IMR-90 (cell line): ENCODE measurements at regions not wholly inside any gene's neighbourhood (a gene's known extent, or its start where the extent isn't known, plus 50 kb on each side); places are given as distances from the start of the nearest gene placed in this dataset.

Experiments used
- ATAC-seq: fragments of 200-7000 bp; cut with Tn5 transposase; 2 replicates; pipeline ENCODE4 v1.9.1; 2020; ENCODE audit warnings: low read depth, mild to moderate bottlenecking, moderate library complexity
- BruUV-seq: library from RNA; stranded (reverse); fragments of 400-500 nt; replicated peaks from 2 replicates; lab custom pipeline; 2021; lab: Mats Ljungman, UMichigan
- CTCF ChIA-PET: fragments of 300-600 bp; formaldehyde crosslinking; extraction: SDS; loops from one replicate; lab custom pipeline; 2021; ENCODE audit warnings: antibody characterized with exemption; lab: Yijun Ruan, JAX
- POLR2A ChIA-PET: fragments of 300-600 bp; sonication (Branson Sonifier 250); formaldehyde crosslinking; loops from one replicate; lab custom pipeline; 2022; ENCODE audit warnings: antibody characterized with exemption; ENCODE audit not compliant: unreplicated experiment; lab: Charles Lee
- DNase-seq: peaks from one replicate; pipeline ENCODE4 v3.0.0; 2013
- H2AFZ ChIP-seq: replicated peaks from 2 replicates; pipeline ENCODE3; 2013; ENCODE audit warnings: low read length, mild to moderate bottlenecking; ENCODE audit not compliant: poor library complexity
- H2AK5ac ChIP-seq: 2 replicates; pipeline ENCODE4 v1.6.1; 2013; ENCODE audit warnings: low read depth, low read length, inconsistent platforms
- H2AK9ac ChIP-seq: replicated peaks from 2 replicates; pipeline ENCODE3; 2013; ENCODE audit warnings: mild to moderate bottlenecking, low read depth, low read length, moderate library complexity; ENCODE audit not compliant: poor library complexity
- H2BK120ac ChIP-seq: 2 replicates; pipeline ENCODE4 v1.6.1; 2013; ENCODE audit warnings: low read depth, low read length, inconsistent platforms
- H2BK15ac ChIP-seq: 3 replicates; pipeline ENCODE4 v1.6.1; 2013; ENCODE audit warnings: low read depth, low read length, inconsistent platforms
- H2BK20ac ChIP-seq: 2 replicates; pipeline ENCODE4 v1.6.1; 2013; ENCODE audit warnings: low read depth, mild to moderate bottlenecking, inconsistent platforms, low read length, moderate library complexity
- H2BK5ac ChIP-seq: 2 replicates; pipeline ENCODE4 v1.6.1; 2013; ENCODE audit warnings: mild to moderate bottlenecking, low read depth, low read length, inconsistent platforms; ENCODE audit not compliant: poor library complexity, severe bottlenecking
- H3K14ac ChIP-seq: replicated peaks from 2 replicates; pipeline ENCODE4 v1.6.1; 2013; ENCODE audit warnings: low read depth, low read length, inconsistent platforms
- H3K18ac ChIP-seq: 2 replicates; pipeline ENCODE4 v1.6.1; 2013; ENCODE audit warnings: low read depth, low read length, control low read depth
- H3K23ac ChIP-seq: 2 replicates; pipeline ENCODE4 v1.6.1; 2013; ENCODE audit warnings: low read depth, low read length, inconsistent platforms
- H3K27ac ChIP-seq: 2 replicates; pipeline ENCODE4 v1.5.1; 2013; ENCODE audit warnings: mild to moderate bottlenecking, control low read depth, low read length; ENCODE audit not compliant: insufficient read depth
- H3K27me3 ChIP-seq: 2 replicates; pipeline ENCODE4 v1.6.1; 2013; ENCODE audit warnings: low read length; ENCODE audit not compliant: control insufficient read depth, insufficient read depth
- H3K36me3 ChIP-seq: 2 replicates; pipeline ENCODE4 v1.6.1; 2013; ENCODE audit warnings: low read length, mixed read lengths; ENCODE audit not compliant: control insufficient read depth, insufficient read depth
- H3K4ac ChIP-seq: 2 replicates; pipeline ENCODE4 v1.6.1; 2013; ENCODE audit warnings: low read depth, low read length, inconsistent platforms
- H3K4me1 ChIP-seq: 2 replicates; pipeline ENCODE4 v1.6.1; 2013; ENCODE audit warnings: low read length, mixed read lengths; ENCODE audit not compliant: control insufficient read depth, insufficient read depth
- H3K4me2 ChIP-seq: 2 replicates; pipeline ENCODE4 v1.6.1; 2013; ENCODE audit warnings: low read depth, mild to moderate bottlenecking, control low read depth, low read length, moderate library complexity
- H3K4me3 ChIP-seq: 2 replicates; pipeline ENCODE4 v1.5.1; 2013; ENCODE audit warnings: low read depth, mild to moderate bottlenecking, control low read depth, low read length, moderate library complexity; ENCODE audit not compliant: insufficient read depth
- H3K56ac ChIP-seq: 2 replicates; pipeline ENCODE4 v1.6.1; 2013; ENCODE audit warnings: low read length, inconsistent platforms; ENCODE audit not compliant: insufficient read depth; ENCODE audit errors: extremely low read depth
- H3K79me1 ChIP-seq, 2 experiments: 2 replicates each; pipeline ENCODE4 v1.6.1; 2013; ENCODE audit warnings: low read length in 2 of 2, inconsistent platforms in 1 of 2, low read depth in 1 of 2
- H3K9ac ChIP-seq: 2 replicates; pipeline ENCODE4 v1.6.1; 2013; ENCODE audit warnings: low read depth, low read length, control low read depth
- H3K9me1 ChIP-seq: 2 replicates; pipeline ENCODE4 v1.6.1; 2013; ENCODE audit warnings: low read length, inconsistent platforms; ENCODE audit not compliant: insufficient read depth
- H3K9me3 ChIP-seq: 2 replicates; pipeline ENCODE4 v1.6.1; 2013; ENCODE audit warnings: low read length; ENCODE audit not compliant: control insufficient read depth, insufficient read depth
- H4K20me1 ChIP-seq: 2 replicates; pipeline ENCODE4 v1.6.1; 2013; ENCODE audit warnings: low read length, inconsistent platforms; ENCODE audit not compliant: insufficient read depth
- H4K5ac ChIP-seq: 2 replicates; pipeline ENCODE4 v1.6.1; 2013; ENCODE audit warnings: mild to moderate bottlenecking, low read depth, low read length, control low read depth
- H4K8ac ChIP-seq, 2 experiments: 2 replicates each; pipeline ENCODE4 v1.6.1; 2013; ENCODE audit warnings: low read depth in 2 of 2, low read length in 2 of 2, control low read depth in 1 of 2, inconsistent platforms in 1 of 2
- H4K91ac ChIP-seq: 2 replicates; pipeline ENCODE4 v1.6.1; 2013; ENCODE audit warnings: low read depth, low read length, inconsistent platforms; ENCODE audit not compliant: insufficient read depth
- BHLHE40 ChIP-seq: fragments of 150-350 bp; IDR thresholded peaks from 2 replicates; pipeline ENCODE4 v1.6.1; 2016; ENCODE audit warnings: mild to moderate bottlenecking, low read depth, low read length
- CHD1 ChIP-seq: IDR thresholded peaks from 2 replicates; pipeline ENCODE4 v1.6.1; 2012; ENCODE audit warnings: low read depth, low read length, improper control_type of control experiment
- CTCF ChIP-seq: conservative IDR thresholded peaks from 2 replicates; pipeline ENCODE4 v1.5.1; 2012; ENCODE audit warnings: mild to moderate bottlenecking, low read depth, low read length, improper control_type of control experiment
- FOS ChIP-seq: fragments of 150-350 bp; IDR thresholded peaks from 2 replicates; pipeline ENCODE4 v1.6.1; 2016; ENCODE audit warnings: low read depth, low read length
- MAZ ChIP-seq: IDR thresholded peaks from 2 replicates; pipeline ENCODE4 v1.6.1; 2012; ENCODE audit warnings: low read depth, mild to moderate bottlenecking, low read length, improper control_type of control experiment, moderate library complexity, borderline replicate concordance
- MXI1 ChIP-seq: IDR thresholded peaks from 2 replicates; pipeline ENCODE4 v1.6.1; 2012; ENCODE audit warnings: low read depth, mild to moderate bottlenecking, low read length, moderate library complexity, borderline replicate concordance
- POLR2A ChIP-seq: IDR thresholded peaks from 2 replicates; pipeline ENCODE4 v1.6.1; 2012; ENCODE audit warnings: mild to moderate bottlenecking, low read depth, low read length
- RAD21 ChIP-seq: IDR thresholded peaks from 2 replicates; pipeline ENCODE4 v1.6.1; 2012; ENCODE audit warnings: low read length, improper control_type of control experiment
- RFX5 ChIP-seq: IDR thresholded peaks from 2 replicates; pipeline ENCODE4 v1.8.0; 2012; ENCODE audit warnings: low read depth, mild to moderate bottlenecking, low read length, moderate library complexity
- USF2 ChIP-seq: fragments of 150-350 bp; IDR thresholded peaks from 2 replicates; pipeline ENCODE4 v1.6.1; 2017; ENCODE audit warnings: mild to moderate bottlenecking, antibody characterized with exemption, low read length, low read depth
- WGBS, 2 experiments: methylation state at CpG; one replicate each; pipeline versions ENCODE4 v1.1.5 to v1.1.7; 2013; ENCODE audit warnings: missing lambda C conversion rate in 2 of 2; ENCODE audit not compliant: insufficient read length in 1 of 2; ENCODE audit errors: extremely low coverage in 2 of 2; 5-methylcytosine and 5-hydroxymethylcytosine counted together
- dilution Hi-C: fragments of 300-500 bp; cut with HindIII; formaldehyde crosslinking; loops from one replicate; pipeline ENCODE4 v1.14.3; 2018; ENCODE audit warnings: low sequenced_read_pairs; ENCODE audit not compliant: unreplicated experiment
- in situ Hi-C: fragments of 300-500 bp; cut with MboI; formaldehyde crosslinking; loops from 3 replicates; pipeline ENCODE4 v1.14.3; 2019; ENCODE audit warnings: low sequenced_read_pairs, inconsistent platforms, mixed read lengths
- intact Hi-C: fragments of 100-400 bp; cut with micrococcal nuclease; formaldehyde crosslinking; loops from 2 replicates; pipeline ENCODE4 v1.10.0; 2022

- H4K8ac ChIP-seq: no peak overlapping the region
- H3K14ac ChIP-seq: no peak overlapping the region
- no peak overlapping the region; the same call in 1 of the 2 replicates for H3K18ac ChIP-seq
- H3K4me2 ChIP-seq: peak overlapping the region; percentile 57; the same call in 1 of the 2 replicates
- no peaks in the 10 kb centered on the region; the same call in 1 of the 2 replicates for H3K4me1 ChIP-seq
- dilution Hi-C loops: no loop called here
- H2BK5ac ChIP-seq: peak overlapping the region; percentile 59
- H4K91ac ChIP-seq: no peak overlapping the region
- peak; percentile 89 for DNase-seq
- H4K20me1 ChIP-seq: no peaks in the 10 kb centered on the region
- no peak overlapping the region for H4K5ac ChIP-seq
- intact Hi-C loops: loop anchor here (5.0 kb wide), 1 partner anchor 813 kb away; the partner anchor contains the start of gene TLE1
- H3K27me3 ChIP-seq: no peaks in the 10 kb centered on the region
- ChIA-PET CTCF (no interaction called here), POLR2A (no interaction called here)
- no peak overlapping the region for H2AK5ac ChIP-seq
- H2BK20ac ChIP-seq: no peak overlapping the region
- peak; percentile 80 for ATAC-seq
- H3K9me3 ChIP-seq: no peaks in the 10 kb centered on the region
- H3K9me1 ChIP-seq: no peaks in the 10 kb centered on the region
- no peaks in the 10 kb centered on the region for H3K79me1 ChIP-seq
- no peak overlapping the region for H2AFZ ChIP-seq
- in situ Hi-C loops: no loop called here
- no peak overlapping the region for H3K4ac ChIP-seq
- WGBS, 2 experiments: no CpG with 5 or more reads among the region's 1 CpG
- no peak overlapping the region for H2BK120ac ChIP-seq
- H3K4me3 ChIP-seq: no peak overlapping the region
- no peak overlapping the region; the same call in 1 of the 2 replicates for H3K27ac ChIP-seq
- no peak overlapping the region for H3K9ac ChIP-seq
- no peak overlapping the region for H2AK9ac ChIP-seq
- BruUV-seq: no TSS peak
- no peaks in the 10 kb centered on the region for H3K36me3 ChIP-seq
- H2BK15ac ChIP-seq: no peak overlapping the region
- H3K56ac ChIP-seq: no peak overlapping the region
- no peak for TF ChIP-seq USF2
- no peak for TF ChIP-seq RAD21
- peak; percentile 66 for TF ChIP-seq FOS
- TF ChIP-seq RFX5: no peak
- peak; percentile 43; the same call in 1 of the 2 replicates for TF ChIP-seq BHLHE40
- no peak for TF ChIP-seq CTCF
- TF ChIP-seq MAZ: no peak
- no peak for TF ChIP-seq POLR2A
- TF ChIP-seq CHD1: no peak
- TF ChIP-seq MXI1: no peak
- H3K23ac ChIP-seq: no peak overlapping the region
Observed at GRCh38 chr9:80874276-80874675, 815.1 kb downstream of the TLE1 start.
